ENCODE measurements at regions not wholly inside any gene's neighbourhood (a gene's known extent, or its start where the extent isn't known, plus 50 kb on each side); places are given as distances from the start of the nearest gene placed in this dataset.
"Not testable (repeated sequence)": the region's sequence is repeated elsewhere in the genome, so short reads cannot be mapped to it uniquely, and the experiment has no call there.

DNA sequence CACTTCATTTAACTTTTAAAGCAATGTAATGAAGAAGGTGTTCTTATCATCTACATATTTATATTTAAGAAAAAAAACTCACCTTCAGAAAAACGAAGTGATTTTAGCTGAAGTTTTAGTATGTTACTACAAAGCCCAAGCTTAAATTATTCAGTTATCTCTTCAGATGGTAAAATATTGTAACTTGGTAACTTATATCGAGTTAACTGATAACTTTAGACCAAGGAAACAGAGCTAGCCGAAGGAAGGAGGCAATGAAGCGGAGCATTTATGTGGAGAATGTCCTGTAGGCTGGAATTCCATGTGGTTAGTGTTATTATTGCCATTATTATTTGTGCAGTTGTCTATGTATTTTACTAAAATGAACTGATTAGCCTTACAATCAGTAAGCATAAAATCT is 1102.1 kb upstream of the LCORL start:
- DNase-seq, result no peak

DNA sequence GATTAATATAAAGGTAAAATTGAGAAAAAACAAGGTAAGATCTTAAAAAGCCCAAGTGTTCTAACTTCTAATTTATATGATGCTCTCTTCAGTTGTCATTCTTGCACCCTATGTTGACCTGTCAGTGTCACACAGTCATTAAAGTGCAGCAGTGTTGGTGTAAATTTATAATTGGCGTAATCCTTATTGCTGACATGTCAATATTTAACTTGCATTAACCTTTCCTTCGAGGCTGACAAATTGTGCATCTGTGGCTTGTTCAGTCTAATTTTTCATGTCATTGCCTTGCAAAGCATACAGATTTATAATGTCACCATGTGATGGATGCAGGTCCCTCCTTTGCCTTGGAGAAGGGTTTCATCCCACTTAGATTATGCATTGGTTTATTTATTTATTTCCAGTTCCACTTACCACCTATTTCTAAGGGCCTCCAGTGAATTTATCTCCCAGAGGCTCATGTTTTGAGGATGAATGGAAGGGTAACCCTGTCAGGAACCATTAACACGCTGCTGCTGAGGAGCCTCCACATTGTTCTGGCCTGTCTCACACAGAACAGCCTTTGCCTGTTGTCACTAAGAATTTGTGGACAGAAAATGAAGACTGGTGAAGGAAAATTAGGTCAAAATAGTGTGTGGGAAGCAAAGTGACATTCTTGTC is 1098.5 kb upstream of the LCORL start:
- no peak for DNase-seq

DNA sequence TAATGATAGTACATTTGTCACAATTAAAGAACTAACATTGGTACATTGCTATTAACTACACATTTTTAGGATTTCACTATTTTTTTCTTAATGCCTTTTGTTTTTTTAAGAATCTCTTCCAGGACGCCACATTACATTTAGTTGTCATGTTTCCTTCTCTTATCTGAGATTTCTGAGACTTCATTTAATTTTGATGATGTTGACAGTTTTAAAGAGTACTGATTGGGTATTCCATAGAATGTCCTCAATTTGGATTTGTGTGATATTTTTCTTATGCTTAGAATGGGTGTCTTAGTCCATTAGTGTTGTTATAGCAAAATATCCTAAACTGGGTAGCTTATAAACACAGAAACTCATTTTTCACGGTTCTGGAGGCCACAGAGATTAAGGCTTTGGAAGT is 1095.5 kb upstream of the LCORL start:
- DNase-seq, result no peak

DNA sequence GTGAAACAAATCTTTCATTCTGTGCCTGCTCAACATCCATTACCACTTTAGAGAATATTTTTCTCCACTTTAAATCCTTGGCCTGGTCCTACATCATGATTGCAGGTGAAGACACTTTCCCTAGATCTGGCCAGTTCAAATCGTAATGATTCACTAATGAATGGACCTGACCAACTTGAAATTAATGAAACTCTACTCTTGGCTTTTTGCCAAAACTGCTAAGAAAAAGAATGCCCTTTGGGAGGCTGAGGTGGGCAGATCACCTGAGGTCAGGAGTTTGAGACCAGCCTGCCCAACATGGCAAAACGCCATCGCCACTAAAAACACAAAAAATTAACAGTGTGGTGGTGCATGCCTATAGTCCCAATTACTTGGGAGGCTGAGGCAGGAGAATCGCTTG is 1082.6 kb upstream of the LCORL start:
- DNase-seq, result no peak

DNA sequence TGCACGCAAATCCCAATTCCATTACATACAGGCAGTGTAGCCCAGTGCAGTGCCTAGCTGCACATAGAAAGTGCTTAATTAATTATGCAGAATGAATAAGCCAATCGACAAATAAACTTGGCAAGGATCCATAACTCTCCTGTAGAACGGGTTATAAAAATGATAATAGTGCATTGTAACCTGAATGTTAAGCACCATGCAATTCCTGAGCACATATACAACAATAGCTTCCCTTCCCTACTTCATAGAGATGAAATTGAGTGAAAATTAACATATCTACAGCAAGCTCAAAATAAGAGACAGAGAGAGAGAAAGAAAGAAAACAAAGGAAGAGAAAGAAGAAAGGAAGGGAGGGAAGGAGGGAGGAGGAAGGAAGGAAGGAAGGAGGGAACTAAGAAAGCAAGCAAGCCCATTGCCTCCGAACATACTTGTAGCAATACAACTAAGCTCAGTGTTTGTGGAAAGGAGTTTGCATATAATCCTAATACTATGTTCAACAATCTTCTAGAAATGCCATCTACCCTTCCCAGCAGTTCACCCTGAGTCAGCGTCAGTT is 1074.0 kb upstream of the LCORL start:
- no peak for DNase-seq

DNA sequence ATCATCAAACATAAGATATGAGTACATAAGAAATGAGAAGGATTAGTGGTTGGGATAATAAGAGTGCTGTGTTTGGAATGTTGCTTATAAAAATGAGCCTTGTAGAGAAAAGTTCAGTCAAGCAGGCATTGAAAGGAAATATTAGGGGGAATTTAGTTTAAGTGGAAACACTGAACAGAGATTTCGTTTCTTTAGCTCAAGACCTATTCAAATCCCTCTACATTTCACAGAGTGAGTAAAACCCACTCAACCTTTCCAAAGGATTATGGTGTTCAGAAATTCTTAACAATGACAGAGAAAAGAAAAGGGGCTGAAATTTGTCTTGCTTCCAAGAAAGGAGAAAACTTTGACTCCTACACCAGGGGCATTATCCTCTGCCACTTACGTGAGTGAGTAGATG is 1072.4 kb upstream of the LCORL start:
- no peak for DNase-seq

DNA sequence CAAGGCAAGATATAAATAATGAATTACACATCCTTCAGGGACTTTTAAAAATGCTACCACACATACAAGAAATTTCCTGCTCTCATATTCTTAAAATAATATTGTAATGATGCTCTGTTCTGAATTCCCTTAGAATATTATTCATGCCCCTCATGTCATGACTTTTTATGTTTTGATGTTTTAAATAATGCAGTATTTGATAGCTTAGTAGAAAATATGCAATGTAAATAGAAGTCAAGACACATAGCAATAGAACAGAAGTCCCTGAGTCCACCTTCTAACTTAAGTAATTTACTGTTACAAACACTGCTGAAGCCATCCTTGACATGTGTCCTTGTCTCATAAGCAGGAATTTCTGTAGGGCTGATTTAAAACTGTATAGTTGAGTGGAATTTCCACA is 1071.2 kb upstream of the LCORL start:
- no peak for DNase-seq

DNA sequence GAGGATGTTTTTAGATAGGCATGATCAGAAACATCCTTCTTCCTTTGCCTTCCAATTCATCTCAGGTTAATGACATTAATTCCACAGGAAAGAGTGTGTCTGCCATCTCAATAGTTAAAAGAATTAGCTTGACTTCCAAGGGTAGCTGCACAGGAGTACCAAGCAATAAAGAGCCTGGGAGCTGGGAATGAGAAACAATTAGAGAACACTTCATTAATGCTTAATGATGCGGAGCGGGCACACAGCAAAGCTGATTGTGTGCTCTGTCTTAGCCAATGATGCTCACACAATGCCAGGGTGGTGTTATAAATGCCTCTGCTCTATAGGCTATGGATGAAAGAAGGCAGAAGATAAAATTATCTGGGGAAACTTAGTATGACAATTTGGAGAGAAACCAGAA is 1052.5 kb upstream of the LCORL start:
- no peak for DNase-seq

DNA sequence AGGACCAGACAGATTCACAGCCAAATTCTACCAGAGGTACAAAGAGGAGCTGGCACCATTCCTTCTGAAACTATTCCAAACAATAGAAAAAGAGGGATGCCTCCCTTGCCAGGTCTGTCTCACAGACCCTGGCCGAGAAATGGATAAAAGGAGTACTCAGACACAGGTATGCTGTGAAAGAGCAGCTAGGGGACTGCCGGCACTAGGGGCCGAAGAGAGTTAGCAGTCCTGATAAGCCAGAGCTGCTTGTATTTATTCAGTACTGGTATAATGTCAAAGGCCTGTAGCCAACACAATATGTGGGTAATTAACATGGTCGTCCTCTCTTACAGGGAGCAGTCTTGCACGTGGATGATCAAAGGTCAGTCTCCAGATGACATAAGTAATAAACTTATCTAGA is 1042.1 kb upstream of the LCORL start:
- no peak for DNase-seq

DNA sequence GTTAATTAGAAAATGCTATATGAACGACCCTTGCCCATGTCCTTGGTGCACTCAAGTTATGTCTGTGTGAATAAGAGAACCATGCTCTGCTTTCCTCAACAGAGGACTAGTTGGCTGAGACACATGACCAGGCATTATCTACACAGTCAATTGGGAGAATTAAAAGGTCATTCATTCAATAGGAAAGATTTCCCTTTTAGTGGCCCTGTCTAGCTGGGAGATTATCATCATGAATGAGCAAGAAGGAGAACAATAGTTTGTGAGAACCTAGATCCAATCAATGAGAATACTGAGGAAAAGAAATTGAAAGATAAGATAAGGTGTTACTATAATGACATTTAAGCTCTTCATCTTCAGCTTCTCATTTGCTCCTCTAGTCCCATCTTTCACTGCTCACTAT is 1033.4 kb upstream of the LCORL start:
- DNase-seq, result no peak

DNA sequence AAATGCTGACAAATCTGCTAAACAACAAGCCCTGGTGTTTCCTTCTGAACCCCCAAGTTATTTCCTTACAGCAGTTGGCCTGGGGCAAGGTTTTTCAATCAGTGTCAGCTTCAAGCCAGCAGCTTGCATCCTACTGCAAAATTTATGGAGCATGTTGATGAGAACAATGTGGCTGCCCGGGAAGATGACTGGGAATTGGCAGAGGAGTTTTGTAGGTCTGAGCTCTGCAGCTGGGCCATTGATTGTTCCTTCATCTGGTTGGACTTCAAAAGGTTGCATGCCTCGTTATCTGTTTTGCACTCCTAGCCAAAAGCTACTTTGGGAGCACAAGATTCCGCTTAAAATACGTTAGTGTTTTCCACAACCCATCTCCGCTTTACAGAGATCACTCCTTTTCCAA is 1030.3 kb upstream of the LCORL start:
- no peak for DNase-seq

DNA sequence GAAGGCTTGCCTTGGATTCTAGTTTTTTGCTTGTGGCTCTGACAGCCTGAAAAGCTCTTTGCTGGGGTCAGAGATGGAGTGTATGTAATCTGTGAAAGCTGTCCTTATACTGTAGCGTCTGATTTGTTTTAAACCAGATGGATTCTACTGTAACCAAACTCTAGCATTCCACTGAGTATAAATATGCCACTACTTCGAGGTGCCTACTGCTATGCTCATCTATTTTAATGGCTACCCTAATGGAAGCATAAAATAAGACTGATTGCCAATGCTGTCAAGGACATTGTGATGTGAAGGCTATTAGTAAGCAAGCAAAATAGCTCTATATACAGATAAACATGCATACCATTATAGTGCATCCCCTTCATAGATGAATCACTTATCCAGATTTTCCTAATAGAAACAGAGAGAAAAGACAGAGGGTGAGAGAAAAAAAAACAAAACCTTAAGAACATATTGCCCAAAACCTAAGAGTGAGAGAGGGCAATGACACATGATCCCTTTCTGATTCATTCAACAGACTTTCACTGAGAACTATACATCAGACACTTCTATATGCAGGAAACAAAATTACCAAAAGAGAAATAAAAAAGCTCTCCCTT is 1025.8 kb upstream of the LCORL start:
- DNase-seq, result no peak

DNA sequence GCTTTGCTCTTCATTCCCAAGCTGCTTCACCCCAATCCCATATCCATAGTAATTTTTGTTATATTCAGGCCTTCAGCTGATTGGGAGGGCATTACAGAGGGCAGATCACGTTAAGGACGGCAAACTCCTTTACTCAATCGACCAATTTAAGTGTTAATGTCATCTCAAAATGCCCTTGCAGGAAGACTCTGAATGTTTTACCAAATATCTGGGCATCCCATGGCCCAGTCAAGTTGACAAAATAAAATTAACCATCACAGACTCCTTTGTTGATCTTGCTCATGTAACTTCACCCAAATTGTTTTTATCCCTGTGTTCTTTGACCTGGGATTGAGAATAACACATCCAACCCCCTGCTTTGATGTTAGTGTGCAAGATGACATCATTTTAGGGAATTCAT is 1018.3 kb upstream of the LCORL start:
- DNase-seq, result no peak

DNA sequence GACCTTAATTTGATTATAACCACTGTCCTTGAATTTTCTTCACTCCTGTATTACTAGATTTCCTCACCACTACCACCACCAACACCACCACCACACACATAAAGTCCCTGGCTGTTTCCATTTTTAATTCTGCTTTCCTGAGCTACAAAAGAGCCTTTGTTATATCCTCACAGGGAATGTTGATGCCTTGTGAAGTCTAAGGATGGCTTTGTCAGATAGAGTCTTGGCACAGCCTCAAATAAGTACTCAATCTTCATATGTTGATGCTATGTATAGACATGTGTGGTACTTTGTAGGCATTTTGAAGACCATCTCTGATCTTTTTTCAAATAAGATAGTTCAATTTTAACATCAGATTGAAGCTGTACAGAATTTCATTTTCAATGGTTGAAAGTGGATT is 1016.7 kb upstream of the LCORL start:
- DNase-seq, result no peak

DNA sequence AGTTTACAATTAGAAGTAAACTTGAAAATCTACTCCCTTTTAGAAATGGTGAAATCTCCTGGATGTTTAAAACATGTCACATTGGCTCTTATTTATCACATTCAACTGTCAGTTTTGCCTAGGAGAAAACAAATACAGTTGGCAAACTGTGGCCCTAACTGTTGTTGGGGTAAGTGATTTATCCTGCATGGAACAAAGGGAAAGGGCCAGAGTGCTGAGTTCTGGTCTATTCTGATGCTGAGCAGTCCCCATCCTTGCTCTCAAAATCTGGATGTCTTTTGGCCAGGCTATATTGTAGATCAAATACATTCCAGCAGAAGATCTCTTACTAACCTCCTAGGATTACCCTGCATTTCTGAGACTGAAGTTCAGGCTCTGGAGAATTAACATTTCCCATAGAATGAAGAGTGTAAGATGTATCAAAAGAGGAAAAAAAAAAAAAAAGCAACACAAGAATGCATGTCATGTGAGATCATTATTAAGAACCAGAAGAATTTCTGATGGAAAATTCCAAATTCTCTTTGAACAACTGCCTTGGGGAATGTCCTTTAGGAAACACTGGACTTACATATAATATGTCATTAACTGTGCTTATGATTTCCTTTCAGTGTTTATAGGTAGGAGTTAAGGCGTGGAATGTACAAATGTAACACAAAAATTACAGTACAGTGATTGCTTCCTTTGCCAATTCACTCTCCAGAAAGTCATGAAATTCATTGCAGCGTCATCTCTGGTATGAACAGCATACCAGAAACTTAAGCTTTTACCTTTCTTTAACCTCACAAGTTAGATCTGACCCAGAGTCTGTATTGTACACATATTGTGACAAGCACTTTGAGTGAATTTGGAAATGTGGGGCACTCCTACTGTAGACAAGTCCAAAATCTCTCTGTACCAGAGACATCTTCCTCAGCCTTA is 1012.5 kb upstream of the LCORL start:
- no peak for DNase-seq

DNA sequence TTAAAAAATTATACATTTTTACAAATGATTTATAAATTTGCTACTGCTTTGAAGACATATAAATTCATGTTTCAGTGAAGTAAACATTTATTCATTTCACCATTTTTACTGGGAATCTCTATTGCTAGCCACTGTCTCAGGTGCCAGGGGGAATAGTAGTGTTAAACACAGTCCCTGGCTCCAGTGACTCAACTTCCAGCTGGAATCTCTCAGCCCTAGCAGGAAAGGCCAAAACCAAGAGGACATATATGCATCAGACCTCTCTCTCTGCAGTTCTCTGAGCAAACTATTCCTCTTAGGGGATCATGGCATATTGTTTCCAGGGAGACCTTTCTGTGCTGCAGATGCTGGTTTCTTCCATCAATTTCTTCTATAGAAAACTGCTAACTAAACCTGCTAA is 1009.0 kb upstream of the LCORL start:
- no peak for DNase-seq

DNA sequence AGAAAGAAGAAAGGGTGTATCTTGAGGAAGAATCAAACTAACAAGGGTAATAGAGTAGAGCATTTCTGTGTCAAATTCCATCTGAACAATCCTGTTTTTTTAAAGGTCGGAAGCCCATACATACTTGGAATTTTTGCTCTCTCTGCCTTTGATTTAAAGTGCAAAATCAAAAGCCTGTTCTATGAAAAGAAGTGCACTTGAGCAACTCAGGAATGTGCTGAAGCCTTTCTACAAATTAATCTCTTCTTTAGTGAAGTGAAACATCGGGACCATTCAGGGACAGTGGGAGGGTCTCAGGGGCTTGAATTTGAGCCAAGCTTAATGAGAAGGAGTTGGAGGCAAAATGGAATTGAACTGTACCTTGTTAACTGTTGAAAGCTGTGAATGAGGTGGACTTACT is 1008.5 kb upstream of the LCORL start:
- DNase-seq, result no peak

DNA sequence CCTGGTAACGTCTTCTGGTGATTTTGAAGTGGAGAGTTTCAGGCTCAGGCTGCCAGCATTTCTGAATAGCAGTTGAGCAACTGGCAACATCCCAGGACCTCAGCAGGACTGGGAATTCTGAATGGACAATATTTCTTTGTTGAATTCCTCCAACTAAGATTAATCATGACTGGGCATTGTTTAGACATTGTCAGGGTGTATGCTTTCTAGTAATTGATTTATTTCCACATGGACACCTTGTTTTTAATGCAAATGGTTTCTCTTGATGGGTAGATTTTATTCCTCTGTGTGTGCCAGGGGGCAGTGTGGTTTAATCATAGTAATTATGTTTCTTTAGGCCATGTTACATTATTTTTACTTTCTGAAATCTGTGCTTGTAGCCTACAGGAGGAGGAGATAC is 1004.7 kb upstream of the LCORL start:
- DNase-seq, result no peak

DNA sequence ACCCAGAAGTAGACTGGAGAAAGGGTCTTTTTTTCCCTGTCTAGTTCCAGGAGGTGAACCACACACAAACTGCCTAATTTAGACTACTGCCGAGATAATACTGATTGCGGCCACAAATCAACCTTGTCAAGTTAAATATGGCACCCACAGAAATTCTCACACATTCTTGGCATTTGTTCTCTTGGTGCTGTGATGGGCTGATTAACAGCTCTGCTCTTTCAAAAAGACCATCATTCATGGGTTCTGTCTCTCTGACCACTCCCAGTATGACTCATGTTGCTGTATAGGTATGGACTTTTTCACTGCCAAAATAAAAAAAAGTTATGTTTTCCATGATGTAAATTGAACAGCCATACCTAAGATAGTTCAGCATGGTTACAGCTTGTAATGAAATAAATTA is 1003.5 kb upstream of the LCORL start:
- DNase-seq, result no peak

DNA sequence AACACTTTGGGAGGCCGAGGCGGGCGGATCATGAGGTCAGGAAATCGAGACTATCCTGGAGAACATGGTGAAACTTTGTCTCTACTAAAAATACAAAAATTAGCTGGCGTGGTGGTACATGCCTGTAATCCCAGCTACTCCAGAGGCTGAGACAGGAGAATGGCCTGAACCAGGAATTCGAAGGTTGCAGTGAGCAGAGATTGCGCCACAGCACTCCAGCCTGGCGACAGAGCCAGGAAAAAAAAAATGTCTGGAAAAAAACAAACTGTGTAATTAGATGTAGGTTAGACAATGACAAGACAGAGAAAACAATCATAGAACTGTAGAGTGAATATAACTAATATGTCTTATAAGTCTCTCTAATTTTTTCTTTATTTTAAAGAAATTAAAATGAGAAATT is 1002.5 kb upstream of the LCORL start:
- no peak for DNase-seq

DNA sequence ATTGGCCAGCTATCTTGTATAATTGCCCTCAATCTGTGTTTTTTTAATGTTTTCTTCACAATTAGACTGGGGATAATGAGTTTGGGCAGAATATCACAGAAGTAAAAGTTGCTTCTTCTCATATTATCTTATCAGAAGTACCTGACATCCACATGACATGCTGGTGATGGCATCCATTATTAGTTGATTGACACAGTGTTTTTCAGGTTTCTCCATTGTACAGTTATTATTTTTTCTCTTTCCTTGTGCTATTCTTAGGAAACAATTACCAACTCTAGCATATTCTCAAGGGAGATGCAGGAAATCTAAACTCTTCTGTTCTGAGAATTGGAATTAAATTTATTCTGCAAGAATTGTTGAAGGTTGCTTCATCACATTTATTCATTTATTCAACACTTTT is 1000.1 kb upstream of the LCORL start:
- DNase-seq, result no peak

DNA sequence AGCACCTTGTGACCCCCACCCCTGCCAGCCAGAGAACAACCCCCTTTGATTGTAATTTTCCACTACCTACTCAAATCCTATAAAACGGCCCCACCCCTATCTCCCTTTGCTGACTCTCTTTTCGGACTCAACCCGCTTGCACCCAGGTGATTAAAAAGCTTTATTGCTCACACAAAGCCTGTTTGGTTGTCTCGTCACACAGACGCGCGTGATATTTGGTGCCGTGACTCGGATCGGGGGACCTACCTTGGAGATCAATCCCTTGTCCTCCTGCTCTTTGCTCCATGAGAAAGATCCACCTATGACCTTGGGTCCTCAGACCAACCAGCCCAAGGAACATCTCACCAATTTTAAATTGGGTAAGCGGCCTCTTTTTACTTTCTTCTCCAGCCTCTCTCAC is 995.0 kb upstream of the LCORL start:
- not testable (repeated sequence) for DNase-seq

DNA sequence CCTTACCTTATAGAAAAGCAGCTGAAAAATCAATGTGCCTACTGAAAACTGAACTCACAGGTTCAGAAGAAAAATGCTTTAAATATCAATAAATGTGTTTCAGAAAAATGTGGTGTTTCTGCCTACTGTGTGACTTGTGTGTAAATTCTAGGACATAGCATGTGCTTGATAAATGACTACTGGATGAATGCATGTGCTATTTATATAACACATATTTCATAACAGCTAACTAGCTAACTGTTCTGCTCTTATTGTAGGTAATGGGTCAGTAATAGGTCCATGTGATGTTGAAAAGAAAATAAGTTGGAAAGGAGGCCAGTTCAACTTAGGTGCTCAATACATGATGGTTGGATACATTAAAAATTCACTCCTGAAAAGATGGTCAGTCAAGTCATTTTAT is 993.0 kb upstream of the LCORL start:
- DNase-seq, result no peak

DNA sequence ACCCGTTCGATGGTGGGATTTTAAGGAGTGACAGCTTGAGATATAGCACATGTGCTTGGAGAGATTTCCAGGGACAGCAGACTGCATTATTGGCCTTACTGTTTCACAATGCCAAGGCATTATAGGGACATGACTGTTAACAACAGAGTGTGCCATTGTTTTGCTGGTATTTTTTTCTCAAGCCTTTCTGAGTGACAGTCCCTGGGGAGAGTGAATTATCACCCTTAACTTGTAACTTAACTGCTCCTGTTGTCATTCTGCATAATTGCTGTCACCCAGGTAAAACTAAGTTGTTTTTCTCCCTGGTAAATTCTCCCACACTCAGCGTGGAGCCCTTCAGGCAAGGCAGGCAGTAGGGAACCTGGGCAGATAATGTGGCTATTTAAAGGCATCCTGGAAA is 989.2 kb upstream of the LCORL start:
- no peak for DNase-seq

Data from effector CD8-positive, alpha-beta T cell (primary cell).